Epithelial cell of esophagus (primary cell): ENCODE measurements at regions not wholly inside any gene's neighbourhood (a gene's known extent, or its start where the extent isn't known, plus 50 kb on each side); places are given as distances from the start of the nearest gene placed in this dataset.
A peak's percentile ranks its signal among the peaks of the same experiment; 100 is the strongest.

Experiments
- DNase-seq: peaks from one replicate; pipeline ENCODE4 v3.0.0; 2010; ENCODE audit warnings: low read depth
- H3K4me3 ChIP-seq: 2 replicates; pipeline ENCODE4 v1.5.1; 2011; ENCODE audit warnings: mild to moderate bottlenecking, low read length, control low read depth
- TF ChIP-seq, protein P1 (sequence below): IDR thresholded peaks from 2 replicates; pipeline ENCODE4 v1.5.1; 2011; ENCODE audit warnings: low read depth, mild to moderate bottlenecking, low read length, control low read depth, inconsistent platforms; ENCODE audit not compliant: insufficient read depth; ENCODE audit errors: missing control alignments

DNA sequence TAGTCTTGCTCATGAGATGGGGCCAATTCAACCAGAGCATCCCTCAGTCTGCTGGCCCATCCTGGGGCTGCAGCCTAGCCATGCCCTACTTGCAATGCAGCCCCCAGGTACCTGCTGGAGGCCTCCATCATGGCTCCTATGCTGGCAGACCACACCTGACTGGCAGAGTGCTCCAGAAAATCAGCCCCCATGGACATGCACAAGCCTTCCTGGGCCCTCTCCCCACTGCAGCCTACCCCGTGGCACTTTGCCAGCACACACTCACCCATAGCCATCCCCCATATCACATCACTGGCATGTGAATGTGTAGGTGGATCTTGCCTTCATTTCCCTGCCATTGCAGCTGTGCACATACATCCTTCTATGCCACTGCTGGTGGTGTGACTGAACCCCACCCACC lies 381.8 kb downstream of the UBE2NL start:
- H3K4me3 ChIP-seq = no peak overlapping the region
- no peak for DNase-seq
- TF ChIP-seq, protein P1, sequence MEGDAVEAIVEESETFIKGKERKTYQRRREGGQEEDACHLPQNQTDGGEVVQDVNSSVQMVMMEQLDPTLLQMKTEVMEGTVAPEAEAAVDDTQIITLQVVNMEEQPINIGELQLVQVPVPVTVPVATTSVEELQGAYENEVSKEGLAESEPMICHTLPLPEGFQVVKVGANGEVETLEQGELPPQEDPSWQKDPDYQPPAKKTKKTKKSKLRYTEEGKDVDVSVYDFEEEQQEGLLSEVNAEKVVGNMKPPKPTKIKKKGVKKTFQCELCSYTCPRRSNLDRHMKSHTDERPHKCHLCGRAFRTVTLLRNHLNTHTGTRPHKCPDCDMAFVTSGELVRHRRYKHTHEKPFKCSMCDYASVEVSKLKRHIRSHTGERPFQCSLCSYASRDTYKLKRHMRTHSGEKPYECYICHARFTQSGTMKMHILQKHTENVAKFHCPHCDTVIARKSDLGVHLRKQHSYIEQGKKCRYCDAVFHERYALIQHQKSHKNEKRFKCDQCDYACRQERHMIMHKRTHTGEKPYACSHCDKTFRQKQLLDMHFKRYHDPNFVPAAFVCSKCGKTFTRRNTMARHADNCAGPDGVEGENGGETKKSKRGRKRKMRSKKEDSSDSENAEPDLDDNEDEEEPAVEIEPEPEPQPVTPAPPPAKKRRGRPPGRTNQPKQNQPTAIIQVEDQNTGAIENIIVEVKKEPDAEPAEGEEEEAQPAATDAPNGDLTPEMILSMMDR = no peak

DNA sequence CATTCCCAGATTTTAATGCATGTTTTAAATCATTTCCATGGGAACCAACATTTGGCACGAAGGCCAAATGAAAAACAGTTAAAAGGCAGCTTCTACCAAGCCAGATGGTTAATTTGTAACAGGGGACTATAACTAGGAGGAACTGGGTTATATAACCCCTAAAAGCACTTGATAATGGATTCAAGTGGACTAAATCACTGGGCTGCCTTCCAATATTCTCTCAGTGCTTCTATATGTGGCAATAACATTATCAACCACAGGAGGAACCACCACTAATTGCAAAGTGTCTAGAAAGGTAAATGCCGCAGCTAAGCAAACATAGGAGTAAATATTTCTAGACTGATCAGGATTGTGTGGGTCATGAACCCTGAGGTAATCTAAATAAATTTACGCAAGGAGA lies 391.5 kb downstream of the UBE2NL start:
- TF ChIP-seq, protein P1 = no peak
- H3K4me3 ChIP-seq = no peak overlapping the region
- peak; percentile 0 for DNase-seq

- no peak for DNase-seq
Observed at GRCh38 chrX:144275843-144276242, 392.0 kb downstream of the UBE2NL start.

GRCh38 chrX:144293229-144293628 lies 409.4 kb downstream of the UBE2NL start:
- H3K4me3 ChIP-seq = no peak overlapping the region
- TF ChIP-seq, protein P1 = no peak
- peak; percentile 24 for DNase-seq

More at GRCh38 chrX:144275843-144276242, 392.0 kb downstream of the UBE2NL start:
- no peak overlapping the region for H3K4me3 ChIP-seq
- TF ChIP-seq, protein P1 = no peak

DNA sequence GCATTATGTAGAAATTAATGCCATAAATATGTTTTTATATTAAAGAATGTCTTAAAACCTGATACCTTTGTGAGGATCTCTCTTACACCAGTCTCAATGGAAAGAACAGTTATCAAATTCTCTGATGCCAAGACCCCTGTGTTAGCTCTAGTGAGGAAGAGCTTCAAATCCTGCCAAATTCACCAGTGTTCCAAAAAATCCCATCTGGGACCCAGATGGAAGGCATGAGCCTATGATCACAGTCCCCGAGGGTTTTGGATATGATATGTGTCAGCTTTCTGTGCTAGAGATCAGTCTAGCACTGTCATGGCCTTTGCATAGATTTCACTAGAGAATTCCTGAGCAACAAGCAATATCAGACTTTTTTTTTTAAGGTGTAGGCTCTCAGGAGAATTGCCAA lies 412.1 kb downstream of the UBE2NL start:
- DNase-seq = no peak
- TF ChIP-seq, protein P1 = no peak
- H3K4me3 ChIP-seq = no peak overlapping the region

DNA sequence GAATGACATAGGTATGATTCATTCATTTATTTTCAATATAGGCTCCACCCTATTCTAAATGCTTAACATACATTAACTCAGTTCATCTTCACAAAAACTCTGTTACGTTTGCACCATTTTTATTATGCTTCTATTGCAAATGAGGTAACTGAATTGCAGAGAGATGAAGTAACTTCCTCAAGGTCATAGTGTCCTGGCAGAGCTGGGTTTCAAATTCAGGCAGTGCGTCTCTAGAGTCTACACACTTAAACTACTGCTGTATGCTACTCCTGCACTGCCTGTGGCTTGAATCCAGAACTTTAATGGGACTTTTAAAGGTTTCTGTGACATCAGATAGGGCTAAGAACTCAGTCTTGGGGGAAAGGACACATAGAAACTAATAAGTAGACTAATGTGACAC lies 413.4 kb downstream of the UBE2NL start:
- DNase-seq = no peak
- TF ChIP-seq, protein P1 = no peak
- H3K4me3 ChIP-seq = no peak overlapping the region

DNA sequence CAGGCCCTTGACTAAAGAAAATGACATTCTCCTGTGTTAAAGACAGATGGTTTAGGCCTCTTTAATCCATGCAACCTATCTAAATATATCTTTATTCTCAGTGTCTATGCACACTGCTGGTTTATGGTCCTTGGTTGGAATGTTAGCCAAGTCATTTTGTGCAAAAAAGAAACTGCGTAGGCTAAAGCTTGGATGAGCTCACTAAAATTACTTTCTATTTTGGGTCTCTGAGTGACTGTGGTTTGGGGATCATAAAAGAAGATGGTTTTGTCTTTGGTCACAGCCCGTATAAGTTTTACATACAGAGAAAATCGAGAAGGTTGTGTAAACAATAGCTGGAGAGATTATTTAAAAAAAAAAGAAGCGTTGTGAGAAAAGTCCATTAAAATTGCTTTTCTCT lies 443.6 kb downstream of the UBE2NL start:
- TF ChIP-seq, protein P1 = no peak
- no peak for DNase-seq
- no peak overlapping the region for H3K4me3 ChIP-seq
